SU-DHL-6 (cell line): ENCODE measurements at regions not wholly inside any gene's neighbourhood (a gene's known extent, or its start where the extent isn't known, plus 50 kb on each side); places are given as distances from the start of the nearest gene placed in this dataset.

Experiments used
- H2AFZ ChIP-seq: fragments of 200-600 bp; sonication (generic); 2 replicates; pipeline ENCODE4 v1.6.1; 2014; ENCODE audit warnings: low read depth, mild to moderate bottlenecking, moderate library complexity, mixed read lengths, antibody characterized with exemption, low read length; ENCODE audit not compliant: severe bottlenecking
- H3F3A ChIP-seq: fragments of 200-600 bp; shearing (Covaris generic); 2 replicates; pipeline ENCODE4 v1.6.0; 2016; ENCODE audit warnings: antibody characterized with exemption, mild to moderate bottlenecking; ENCODE audit not compliant: insufficient read depth
- H3K27ac ChIP-seq: fragments of 200-600 bp; sonication (generic); 2 replicates; pipeline ENCODE4 v1.5.1; 2016; ENCODE audit warnings: low read depth, mild to moderate bottlenecking, low read length, moderate library complexity, mixed read lengths
- H3K27me3 ChIP-seq: fragments of 200-600 bp; sonication (generic), shearing (Covaris generic); 2 replicates; pipeline ENCODE4 v1.6.0; 2014; ENCODE audit warnings: mild to moderate bottlenecking, low read length
- H3K36me3 ChIP-seq: fragments of 200-600 bp; sonication (generic); 2 replicates; pipeline ENCODE4 v1.6.1; 2014; ENCODE audit warnings: mild to moderate bottlenecking, low read length, mixed read lengths
- H3K4me2 ChIP-seq: fragments of 300-600, 200-600 bp; shearing (Covaris generic), sonication (generic); 2 replicates; pipeline ENCODE4 v1.6.0; 2014; ENCODE audit warnings: low read length, low read depth, mild to moderate bottlenecking; ENCODE audit not compliant: poor library complexity, severe bottlenecking
- H3K4me3 ChIP-seq: fragments of 200-600 bp; sonication (generic); 2 replicates; pipeline ENCODE4 v1.5.1; 2014; ENCODE audit warnings: antibody characterized with exemption, low read length, mild to moderate bottlenecking, mixed read lengths; ENCODE audit not compliant: insufficient read depth, poor library complexity, severe bottlenecking
- H3K79me2 ChIP-seq: fragments of 200-600 bp; sonication (generic); 2 replicates; pipeline ENCODE4 v1.6.1; 2014; ENCODE audit warnings: mild to moderate bottlenecking, low read length, moderate library complexity; ENCODE audit not compliant: insufficient read depth
- H3K9ac ChIP-seq: fragments of 200-600 bp; sonication (generic); 2 replicates; pipeline ENCODE4 v1.7.0; 2014; ENCODE audit warnings: mild to moderate bottlenecking, low read length
- H3K9me2 ChIP-seq: fragments of 200-600 bp; sonication (generic); replicated peaks from 2 replicates; pipeline ENCODE4 v1.6.1; 2014; ENCODE audit warnings: low read length; ENCODE audit not compliant: insufficient read depth
- H3K9me3 ChIP-seq: fragments of 200-600 bp; sonication (generic); 2 replicates; pipeline ENCODE4 v1.6.1; 2014; ENCODE audit warnings: low read length, mixed read lengths; ENCODE audit not compliant: insufficient read depth
- H4K20me1 ChIP-seq: fragments of 200-600 bp; sonication (generic); 2 replicates; pipeline ENCODE4 v1.6.1; 2014; ENCODE audit warnings: low read depth, mild to moderate bottlenecking, antibody characterized with exemption, low read length, moderate library complexity, mixed read lengths
- CTCF ChIP-seq: fragments of 200-600 bp; sonication (generic); IDR thresholded peaks from one replicate; pipeline ENCODE4 v1.5.1; 2017; ENCODE audit warnings: antibody characterized with exemption, mild to moderate bottlenecking, low read length, moderate library complexity; ENCODE audit not compliant: insufficient read depth, poor library complexity, severe bottlenecking
- EZH2phosphoT487 ChIP-seq: fragments of 200-600 bp; sonication (generic), shearing (Covaris generic); conservative IDR thresholded peaks from 2 replicates; pipeline ENCODE4 v1.6.1; 2018; ENCODE audit warnings: mild to moderate bottlenecking, antibody characterized with exemption, low read length, moderate library complexity, mixed read lengths

- Histone ChIP-seq H3K36me3 (peaks cover 4% of the 10 kb centered on the region; the same call in 1 of the 2 replicates), H3K27ac (peak overlapping the region; percentile 60), H2AFZ (no peak overlapping the region), H3K27me3 (no peaks in the 10 kb centered on the region), H3K9ac (no peak overlapping the region), H3K9me3 (no peaks in the 10 kb centered on the region), H3K4me2 (peak overlapping the region; percentile 38), H3K9me2 (no peaks in the 10 kb centered on the region), H3K79me2 (no peaks in the 10 kb centered on the region), H4K20me1 (no peaks in the 10 kb centered on the region), H3K4me3 (no peak overlapping the region), H3F3A (no peaks in the 10 kb centered on the region; the same call in 1 of the 2 replicates)
- no peak for TF ChIP-seq EZH2phosphoT487
- no peak for TF ChIP-seq CTCF
These were observed 161.1 kb upstream of the NDST4 start for GRCh38 chr4:115274545-115274944.

GRCh38 chr4:115272594-115272993, 159.2 kb upstream of the NDST4 start:
- Histone ChIP-seq H2AFZ (no peak overlapping the region), H3K79me2 (no peaks in the 10 kb centered on the region), H3K4me2 (no peak overlapping the region), H3F3A (no peaks in the 10 kb centered on the region), H4K20me1 (no peaks in the 10 kb centered on the region), H3K4me3 (no peak overlapping the region), H3K9me2 (no peaks in the 10 kb centered on the region), H3K9me3 (no peaks in the 10 kb centered on the region), H3K9ac (no peak overlapping the region), H3K27ac (no peak overlapping the region), H3K27me3 (no peaks in the 10 kb centered on the region), H3K36me3 (peaks cover 4% of the 10 kb centered on the region; the same call in 1 of the 2 replicates)
- TF ChIP-seq CTCF: no peak
- no peak for TF ChIP-seq EZH2phosphoT487

- Histone ChIP-seq H3K27ac (no peak overlapping the region), H2AFZ (no peak overlapping the region), H3K9me3 (no peaks in the 10 kb centered on the region)
These were observed 158.8 kb upstream of the NDST4 start for GRCh38 chr4:115272185-115272584.

More at GRCh38 chr4:115272185-115272584, 158.8 kb upstream of the NDST4 start:
- no peaks in the 10 kb centered on the region for H3F3A ChIP-seq
- H3K79me2 ChIP-seq: no peaks in the 10 kb centered on the region
- H3K36me3 ChIP-seq: peaks cover 4% of the 10 kb centered on the region; the same call in 1 of the 2 replicates
- no peak overlapping the region for H3K4me3 ChIP-seq
- no peaks in the 10 kb centered on the region for H3K9me2 ChIP-seq
- H4K20me1 ChIP-seq: no peaks in the 10 kb centered on the region
- TF ChIP-seq EZH2phosphoT487: no peak
- TF ChIP-seq CTCF: no peak
- no peaks in the 10 kb centered on the region for H3K27me3 ChIP-seq
- no peak overlapping the region for H3K9ac ChIP-seq
- no peak overlapping the region for H3K4me2 ChIP-seq
